Limb (tissue), 2 donors: ENCODE measurements at regions not wholly inside any gene's neighbourhood (a gene's known extent, or its start where the extent isn't known, plus 50 kb on each side); places are given as distances from the start of the nearest gene placed in this dataset.

Experiments used
- DNase-seq, 2 donors: peaks; one replicate each; pipeline ENCODE4 v3.0.0-alpha.2; 2016; ENCODE audit errors: extremely low spot score in 2 of 2

DNA sequence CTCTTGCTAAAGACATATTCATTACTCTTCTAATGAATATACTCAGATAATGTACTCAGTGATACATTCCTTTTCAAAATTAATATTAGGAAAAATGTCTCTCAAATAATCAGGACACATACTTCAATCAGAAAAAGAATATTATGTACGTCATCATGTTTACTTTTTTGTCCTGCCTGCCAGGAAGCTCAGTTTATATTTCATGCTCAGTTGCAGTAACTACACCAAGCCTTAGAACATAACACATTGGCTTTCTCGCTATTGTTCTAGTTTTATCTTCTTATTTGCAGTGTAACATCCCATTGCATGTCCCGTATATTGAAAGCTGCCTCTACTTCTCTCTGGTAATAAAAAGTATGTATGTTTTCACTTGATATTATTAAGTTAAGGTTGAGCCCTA is 181.5 kb upstream of the LPP start:
- DNase-seq: no peak

DNA sequence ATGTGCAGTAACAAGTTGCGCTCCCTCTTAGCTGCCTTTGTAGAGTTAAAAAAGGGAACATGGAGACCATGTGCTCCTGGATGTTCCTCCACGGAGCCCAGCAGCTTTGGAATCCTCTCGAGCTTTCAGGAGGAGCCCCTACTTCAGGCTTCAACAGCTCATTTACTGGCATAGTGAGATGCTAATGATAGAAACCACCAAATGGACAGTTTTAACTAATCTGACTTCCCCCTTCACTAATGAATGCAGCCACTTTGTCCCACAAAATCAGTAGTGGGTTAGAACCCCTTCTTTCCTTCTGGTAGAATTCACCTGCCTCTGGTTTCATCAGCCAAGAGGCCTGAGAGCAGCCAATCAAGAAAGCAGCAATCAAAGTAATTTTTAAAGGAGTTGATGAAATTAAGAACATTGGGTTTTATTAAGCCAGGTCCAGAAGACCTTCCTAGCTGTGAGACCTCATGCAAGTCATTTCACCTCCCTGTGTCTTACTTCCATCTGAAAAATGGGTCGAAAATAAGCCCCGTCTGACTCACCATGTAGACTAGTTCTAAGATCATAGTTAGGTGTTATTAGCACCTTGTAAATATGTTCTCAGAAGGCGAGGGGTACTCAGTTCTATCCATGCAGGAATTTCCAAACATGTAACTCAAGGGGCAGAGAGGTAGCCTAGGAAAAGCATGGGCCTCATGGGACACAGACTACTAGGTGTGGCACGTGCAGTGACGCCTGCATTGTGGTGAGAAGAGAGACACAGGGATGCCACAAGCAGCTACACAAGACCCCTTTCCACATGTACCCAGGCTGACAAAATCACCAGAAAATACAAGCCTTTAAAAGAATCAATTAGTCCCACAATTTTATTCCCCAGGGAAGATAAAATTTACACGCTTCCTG is 179.7 kb upstream of the LPP start:
- no peak for DNase-seq

DNA sequence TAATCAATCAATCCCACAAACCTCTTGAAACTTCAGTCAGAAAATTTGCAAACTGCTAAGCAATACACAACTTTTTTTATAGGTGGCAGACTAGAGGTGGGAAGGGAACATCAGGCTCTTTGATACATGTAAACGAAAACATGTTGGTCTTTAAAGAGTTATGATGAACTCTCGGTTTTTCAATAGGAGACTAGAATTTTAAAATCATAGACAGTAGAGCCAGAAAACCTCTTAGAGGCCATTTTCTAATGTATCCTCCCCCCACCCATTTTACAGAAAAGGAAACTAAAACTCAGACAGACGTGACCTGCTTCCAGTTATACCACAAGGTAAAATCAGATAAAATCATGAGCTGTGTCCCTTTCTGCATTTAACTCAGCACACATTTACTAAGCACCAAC is 179.1 kb upstream of the LPP start:
- DNase-seq: no peak

DNA sequence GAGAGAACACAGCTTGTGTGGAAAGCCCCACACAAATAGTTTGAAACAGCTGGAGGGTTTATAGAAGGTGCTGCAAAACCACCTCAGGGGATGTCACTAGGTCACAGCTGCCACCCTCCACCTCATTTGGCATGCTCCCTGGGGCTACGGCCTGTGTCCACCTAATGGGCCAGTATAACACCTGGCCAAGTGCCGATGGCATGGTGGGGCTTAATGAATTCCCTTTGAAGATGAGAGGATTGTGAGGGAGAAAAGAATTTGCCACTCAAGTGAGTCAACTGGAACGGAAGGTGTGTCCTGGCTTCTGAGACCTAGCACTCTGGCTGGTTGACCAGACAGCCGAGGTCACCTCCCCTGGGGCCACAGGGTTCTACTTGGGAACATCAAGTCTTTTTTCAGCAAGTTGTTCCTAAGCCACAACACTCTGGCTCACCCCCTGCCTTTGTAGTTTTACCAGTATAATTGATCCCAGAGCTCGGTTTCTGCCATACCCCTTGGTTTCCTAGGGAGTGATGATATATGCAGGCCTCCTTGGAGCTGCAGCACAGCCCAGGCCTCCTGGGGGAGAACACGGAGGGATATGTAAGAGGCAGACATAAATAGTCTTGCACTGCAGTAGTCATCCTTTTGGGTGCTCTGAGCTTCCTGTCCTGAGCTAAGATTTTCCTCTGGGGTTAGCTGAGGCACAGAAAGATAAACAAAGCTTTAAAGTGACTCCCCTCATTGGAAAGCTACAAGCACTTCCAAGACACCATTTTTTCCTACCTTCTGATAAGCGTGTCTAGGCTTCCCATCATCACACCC is 178.2 kb upstream of the LPP start:
- no peak for DNase-seq

DNA sequence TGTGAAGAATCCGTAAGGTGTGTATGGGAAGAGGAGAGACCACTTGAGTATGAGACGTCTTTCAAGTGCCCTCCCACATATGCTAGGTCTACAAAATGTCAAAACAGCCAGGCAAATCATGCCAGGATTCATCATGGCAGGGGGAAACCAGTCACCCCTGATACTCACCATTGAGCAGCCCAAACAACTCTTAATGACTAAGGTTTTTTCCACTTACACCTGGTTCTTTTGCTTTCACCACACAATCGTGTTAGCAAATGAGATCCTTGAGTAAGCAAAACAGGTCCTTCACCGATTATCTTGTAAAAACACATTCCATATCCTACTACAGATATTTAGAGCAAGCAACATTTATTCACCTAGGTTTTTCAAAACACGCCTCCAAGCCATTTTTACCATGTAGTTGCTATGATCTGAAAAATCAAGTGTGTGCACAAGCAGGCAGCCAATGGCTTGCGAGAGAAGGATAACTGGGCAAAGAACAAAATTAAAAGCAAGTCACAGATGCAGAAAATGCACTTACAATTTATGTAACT is 177.5 kb upstream of the LPP start:
- DNase-seq: no peak

DNA sequence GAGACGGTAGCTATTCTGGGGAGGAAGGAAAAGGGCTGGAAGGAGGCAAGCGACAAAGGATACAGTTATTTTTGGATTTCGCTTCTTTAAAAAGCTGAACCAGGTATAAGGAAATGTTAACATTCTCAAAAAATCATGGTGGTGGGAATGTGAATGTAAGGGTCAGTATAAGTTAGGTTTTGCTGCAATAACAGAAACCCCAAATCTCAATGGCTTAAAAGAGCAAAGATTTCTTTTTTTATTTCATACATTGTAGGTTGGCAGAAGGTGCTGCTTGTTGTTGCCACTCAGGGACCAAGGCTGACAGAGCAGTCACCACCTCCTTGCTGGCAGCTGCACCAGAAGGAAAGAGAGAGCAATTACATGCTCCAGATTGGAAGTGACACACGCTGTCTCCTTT is 176.3 kb upstream of the LPP start:
- no peak for DNase-seq

DNA sequence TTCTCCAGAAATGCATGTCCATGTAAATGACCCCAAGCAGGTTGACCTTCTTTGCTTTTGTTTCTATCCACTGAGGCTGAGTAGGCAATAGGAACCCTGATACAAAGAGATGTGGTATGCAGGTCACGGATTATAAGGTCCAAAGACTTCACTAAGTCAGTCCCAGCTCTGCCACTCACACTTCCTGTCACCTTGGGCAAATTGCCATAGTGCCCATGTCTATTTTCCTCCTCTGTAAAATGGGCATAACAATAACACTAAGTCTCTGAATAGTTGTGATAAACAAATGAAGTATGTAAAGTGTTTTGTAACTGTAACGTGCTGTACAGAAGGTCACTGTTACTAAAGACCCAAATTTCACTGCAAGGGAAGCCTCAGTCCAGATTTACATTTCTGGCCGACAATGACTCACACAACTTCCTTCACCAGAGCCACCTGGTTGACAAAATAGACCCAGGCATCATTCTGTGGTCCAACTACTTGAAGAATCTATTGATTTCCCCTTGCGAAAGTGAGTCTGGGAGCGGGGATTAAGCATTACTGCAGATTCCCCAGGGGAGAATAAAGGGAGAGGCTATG is 175.4 kb upstream of the LPP start:
- no peak for DNase-seq

DNA sequence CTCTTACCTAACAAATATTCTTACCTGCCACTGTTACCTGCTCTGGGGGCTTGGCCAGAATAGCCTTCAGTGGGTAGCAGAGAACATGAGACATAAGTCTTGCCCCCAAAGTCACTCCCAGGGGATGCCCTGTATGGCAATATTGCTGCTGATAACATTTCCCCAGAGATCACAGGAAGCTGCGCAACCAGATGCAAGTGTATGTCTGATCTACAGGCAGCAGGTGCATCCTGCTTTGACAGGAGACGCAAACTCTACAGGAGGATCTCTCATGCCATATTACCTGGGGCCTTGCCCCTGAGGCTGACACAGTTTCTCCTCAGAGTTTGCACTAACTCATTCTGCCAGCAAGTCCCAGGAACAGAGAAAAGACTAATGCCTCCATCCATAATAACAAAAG is 174.4 kb upstream of the LPP start:
- no peak for DNase-seq

DNA sequence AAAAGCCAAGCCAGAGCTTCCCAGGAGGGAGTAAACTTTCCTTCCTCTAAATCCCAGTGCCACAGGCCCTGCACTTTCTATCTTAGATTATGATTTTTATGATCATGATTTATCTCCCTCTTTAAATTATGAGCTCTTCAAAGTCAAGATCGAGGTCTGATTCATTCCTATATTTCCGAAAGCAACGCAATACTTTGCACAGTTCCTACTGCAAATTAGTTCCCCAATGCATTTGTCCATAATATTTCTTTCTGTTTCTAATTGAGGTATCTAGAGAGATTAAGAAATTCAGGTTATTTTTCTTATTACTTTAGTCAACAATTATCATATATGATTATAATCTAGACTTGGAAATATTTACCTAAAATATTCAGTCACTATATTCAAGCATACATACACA is 173.1 kb upstream of the LPP start:
- DNase-seq: no peak

DNA sequence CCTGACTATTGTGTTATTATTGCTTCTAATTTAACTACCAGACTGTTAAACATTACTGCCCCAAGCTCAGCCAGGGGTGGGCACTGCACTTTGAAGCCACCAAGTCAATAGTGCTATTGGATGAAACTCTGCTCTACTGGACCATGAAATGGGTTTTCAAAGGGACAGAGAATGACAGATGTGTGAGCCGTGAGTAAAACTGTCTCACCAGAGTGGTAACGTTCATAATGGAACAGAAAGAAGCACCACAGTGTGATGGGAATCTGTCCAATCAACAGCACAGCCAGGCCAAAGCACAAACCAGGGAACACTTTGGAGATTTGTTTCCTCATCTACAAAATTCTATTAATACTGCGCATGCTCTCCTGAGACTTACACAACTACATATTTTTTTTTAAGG is 171.8 kb upstream of the LPP start:
- no peak for DNase-seq

DNA sequence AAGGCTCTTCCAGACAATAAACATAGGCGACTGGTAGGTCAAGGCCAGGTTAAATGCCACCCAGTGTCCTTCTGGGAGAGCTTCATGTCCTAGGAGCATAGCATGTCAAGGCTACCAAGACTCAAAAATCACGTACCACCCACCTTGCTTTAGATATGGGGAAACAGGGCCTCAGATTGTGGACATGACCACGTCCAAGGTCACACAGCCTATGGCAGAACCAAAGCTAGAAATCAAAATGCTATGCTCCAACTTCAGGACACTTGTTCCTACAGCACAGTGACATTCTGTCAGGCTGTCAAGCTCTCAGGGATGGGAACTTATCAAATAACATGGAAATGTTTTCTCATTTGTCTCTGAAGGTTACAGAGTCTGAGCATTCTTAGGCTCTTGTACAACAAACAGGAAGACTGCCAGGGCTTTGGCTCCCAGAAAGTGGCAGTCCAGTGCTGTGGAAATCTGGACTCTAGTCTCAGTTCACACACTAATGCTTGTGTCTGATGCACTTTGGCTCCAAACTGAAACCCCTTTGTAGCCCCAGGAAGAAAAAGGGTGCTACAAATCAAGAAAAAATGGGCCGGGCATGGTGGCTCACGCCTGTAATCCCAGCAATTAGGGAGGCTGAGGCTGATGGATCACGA is 170.4 kb upstream of the LPP start:
- DNase-seq: no peak

DNA sequence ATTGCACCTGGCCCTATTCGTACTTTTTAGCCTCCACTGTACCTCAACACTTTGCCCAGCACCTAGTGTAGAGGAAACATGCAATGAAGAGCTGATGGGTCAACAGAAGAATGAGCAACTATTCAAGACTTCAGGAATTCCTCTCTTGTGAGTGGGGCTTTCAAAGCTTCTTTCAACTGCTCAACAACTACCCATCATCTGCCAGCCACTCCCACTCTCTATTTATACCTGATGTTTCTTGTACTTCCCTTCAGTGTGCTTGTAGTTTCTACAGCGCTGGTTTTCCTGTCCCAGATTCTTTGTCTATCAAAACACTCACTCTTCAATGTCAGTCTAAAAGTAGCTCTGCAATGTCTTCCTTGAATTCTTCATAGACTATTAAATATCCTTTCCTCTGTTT is 168.3 kb upstream of the LPP start:
- DNase-seq: no peak

DNA sequence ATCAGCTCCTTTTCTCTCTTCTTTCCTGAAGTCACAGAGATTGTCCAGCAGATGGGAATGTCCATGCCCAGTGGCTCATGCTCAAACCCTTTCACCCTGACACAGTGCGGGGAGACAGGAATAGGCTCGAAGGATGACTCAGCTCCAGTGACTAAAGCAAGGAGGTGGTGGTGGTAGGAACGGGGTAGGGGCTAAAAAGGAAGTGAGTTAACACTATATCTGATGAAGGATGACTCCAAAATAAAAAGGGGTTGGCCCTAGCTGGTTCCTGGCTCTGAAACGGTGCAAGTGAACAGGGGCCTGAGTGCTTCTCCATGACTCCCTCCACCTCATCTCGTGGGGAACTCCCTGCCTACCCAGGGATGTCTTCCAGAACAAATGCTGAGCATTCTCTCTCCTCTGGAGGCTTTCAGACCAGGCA is 167.4 kb upstream of the LPP start:
- DNase-seq: no peak

DNA sequence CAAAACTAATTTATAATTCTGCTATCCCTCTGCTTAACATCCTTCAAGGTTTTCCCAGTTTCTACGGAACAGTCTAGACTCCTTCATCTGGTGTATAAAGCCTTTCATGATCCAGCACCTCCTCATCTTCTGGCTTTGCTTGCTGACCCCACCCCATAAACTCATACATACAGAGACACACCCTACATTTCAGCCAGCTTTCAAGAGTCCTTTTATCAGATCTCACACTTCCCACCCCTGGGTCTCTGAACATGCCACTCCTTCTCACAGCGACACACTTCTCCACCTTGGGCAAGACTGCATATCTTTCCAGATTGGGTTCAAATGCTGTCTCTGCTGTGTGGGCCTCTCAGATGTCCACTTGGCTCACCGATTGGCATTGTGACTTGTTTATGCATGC is 166.8 kb upstream of the LPP start:
- DNase-seq: no peak

DNA sequence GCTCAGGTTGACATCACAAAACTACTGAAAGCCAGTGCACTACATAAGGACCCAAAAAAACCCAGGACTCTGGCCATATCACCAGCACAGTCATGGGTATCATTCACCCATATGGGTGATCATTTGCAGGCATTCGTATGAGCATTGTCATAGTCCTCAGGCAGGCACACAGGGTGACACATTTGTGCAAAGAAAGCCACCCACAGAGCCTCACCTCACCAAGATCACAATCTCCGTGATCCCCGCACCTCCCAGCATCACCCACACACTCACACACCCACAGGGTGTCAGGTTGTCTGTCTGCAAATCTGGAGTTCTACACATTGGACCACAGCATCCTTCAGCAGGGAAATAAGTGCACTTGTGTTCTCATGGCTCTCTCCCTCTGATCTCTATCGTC is 166.0 kb upstream of the LPP start:
- no peak for DNase-seq

DNA sequence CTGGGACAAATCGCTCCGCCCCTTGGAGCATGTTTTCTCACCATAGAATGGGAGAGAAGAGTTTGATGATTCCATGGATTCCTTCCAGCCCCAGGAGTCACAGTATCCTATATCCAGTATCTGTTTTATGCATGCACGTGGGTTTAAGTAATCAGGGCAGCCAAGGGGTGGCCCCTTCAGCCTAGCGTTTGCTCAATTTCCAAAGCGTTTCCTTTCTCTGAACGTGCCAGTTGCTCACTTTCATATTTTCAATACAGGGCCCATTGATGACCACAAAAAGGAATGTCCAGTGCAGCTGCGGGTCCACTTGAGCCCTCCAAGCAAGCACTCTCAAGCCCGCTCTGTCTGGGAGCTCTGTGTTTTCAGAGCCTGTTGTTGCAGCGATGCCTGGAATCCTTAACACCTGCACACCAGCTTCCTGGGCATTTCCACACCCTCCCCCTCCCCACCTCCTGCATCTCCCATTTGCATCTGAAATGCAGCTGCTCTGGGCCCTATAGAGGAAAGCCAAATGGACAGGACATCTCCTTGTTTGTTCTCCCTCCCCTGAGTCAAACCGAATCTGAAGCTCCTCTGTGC is 164.3 kb upstream of the LPP start:
- DNase-seq: peak; percentile 10 to 52

DNA sequence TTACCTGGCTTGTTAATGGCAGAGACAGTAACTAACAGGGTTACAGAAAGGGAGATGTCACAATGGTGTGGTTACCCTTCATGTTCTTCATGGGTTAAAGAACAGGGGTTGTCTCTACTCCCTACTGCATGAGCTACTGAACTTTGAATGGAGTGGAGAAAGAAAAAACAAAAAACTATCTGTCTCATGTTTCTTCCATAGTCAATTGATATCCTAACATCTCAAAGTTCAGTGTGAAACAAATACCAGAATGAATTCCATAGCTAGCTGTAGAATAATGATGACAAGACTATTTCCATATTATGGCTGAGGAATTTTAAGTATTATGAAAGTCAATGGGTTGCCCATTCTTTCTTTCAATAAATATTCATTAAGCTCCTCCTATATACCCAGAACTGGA is 161.3 kb upstream of the LPP start:
- no peak for DNase-seq

DNA sequence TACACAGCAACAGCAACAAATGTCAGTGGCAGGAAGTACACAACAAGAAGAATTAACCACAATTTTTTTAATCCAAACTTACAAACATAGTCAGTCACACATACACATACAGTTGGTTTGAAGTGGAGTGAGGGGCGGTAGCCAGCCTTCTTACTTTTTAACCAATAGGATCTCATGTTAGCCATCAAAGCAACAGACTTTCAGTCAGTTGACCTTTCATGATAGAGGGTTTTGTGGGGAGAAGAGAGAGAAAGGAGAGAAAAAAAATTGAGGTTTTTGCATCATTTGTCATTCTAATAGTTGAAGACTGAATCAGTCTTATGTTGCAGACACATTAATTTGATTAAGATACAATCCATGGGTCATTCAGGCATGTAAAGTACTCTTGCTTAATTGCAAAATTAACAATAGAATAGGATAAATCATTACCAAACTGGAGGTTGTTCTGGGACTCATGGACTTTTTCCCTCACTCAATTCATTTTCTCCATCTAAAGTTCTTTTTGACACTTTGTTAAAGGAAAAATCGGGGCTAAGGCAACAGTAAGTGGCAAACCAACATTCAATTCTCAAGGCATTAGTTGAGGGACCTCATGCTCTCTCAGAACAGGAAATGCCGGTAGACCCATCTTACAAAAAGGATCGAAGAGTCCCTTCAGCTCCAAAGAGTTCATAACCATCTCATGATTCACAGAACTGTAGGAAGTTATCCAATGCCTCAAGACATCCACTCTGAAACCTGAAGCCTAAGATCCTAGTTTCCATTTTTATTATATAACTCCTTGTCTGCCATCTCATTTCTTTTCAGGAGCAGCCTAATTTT is 159.5 kb upstream of the LPP start:
- no peak for DNase-seq

DNA sequence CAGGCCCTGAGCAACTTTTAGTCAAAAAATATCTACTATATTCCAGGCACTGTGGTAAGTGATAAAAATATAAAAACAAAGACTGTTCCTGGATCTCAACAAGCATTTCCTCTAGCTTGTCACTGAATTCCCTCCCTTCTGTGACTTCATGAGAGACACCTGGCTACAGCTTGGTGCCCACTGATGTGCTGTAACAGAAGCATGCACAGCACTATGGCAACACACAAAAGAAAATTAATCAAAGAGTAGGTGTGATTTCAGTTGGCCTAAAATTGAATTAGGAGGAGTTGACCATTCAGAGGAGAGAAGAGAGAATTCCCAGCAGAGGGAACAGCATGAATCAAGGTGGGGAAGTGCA is 158.9 kb upstream of the LPP start:
- DNase-seq: no peak

DNA sequence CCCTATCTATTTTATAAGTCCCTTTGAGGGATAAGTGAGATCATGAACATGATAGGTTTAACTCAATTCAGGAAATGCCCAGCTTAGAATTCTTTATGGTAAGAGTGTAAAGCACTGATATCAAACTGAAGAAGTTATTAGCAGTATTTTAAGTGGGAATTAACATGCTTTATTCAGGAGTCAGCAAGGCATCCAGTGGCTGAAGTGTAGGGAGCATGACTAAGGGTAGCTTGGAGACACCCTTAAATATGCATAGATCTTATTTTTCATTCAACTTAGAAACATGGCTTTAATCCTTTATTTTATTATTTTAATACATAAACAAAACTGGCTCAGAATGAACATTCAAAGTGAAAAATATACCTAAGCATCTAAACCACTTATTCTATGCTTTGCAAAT is 158.3 kb upstream of the LPP start:
- no peak for DNase-seq

DNA sequence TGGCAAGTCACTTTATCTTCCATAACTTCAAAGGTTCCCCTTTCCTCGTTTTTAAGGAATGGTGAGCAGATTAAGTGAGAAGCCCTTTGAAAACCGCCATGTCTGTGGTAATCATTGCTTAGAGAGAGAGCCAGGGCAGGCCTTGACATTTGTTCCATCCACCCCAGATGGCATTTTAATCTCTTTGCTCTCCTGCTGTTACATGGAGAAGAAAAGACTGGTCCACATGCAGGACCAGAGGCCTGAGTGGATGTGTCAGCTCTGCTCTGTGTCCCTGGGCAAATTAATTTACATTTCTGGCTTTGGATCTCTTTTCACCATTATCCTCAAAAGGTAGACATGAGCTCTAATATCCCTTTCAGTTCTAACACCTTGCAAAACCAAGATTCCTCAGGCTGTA is 157.3 kb upstream of the LPP start:
- no peak for DNase-seq
